A549 (cell line): ENCODE measurements at regions not wholly inside any gene's neighbourhood (a gene's known extent, or its start where the extent isn't known, plus 50 kb on each side); places are given as distances from the start of the nearest gene placed in this dataset.

ENCODE experiments used
- ATAC-seq, 2 experiments: fragments of 200-7000 bp in 1 of 2; fragments of >200 bp in 1 of 2; cut with Nextera tagmentation in 1 of 2; cut with Tn5 transposase in 1 of 2; 3 replicates each; pipeline versions ENCODE4 v1.8.0 to v1.9.1; 2018 to 2020; ENCODE audit warnings: mild to moderate bottlenecking in 1 of 2, moderate library complexity in 1 of 2
- CTCF ChIA-PET: fragments of 300-600 bp; sonication (Branson Sonifier 250); formaldehyde crosslinking; extraction: SDS; loops from one replicate; lab custom pipeline; 2021; ENCODE audit warnings: antibody characterized with exemption, inconsistent platforms; lab: Yijun Ruan, JAX
- POLR2A ChIA-PET: fragments of 350-600 bp; formaldehyde crosslinking; extraction: SDS; loops from one replicate; lab custom pipeline; 2021; ENCODE audit warnings: antibody characterized with exemption, inconsistent platforms; lab: Yijun Ruan, JAX
- DNase-seq, 2 experiments: peaks; one replicate each; pipeline versions ENCODE4 v3.0.0 to v3.0.0-alpha.2; 2011 to 2016; ENCODE audit warnings: low read depth in 1 of 2, low spot score in 1 of 2
- FAIRE-seq: peaks from 2 replicates; lab custom pipeline; 2011; peaks lifted over from hg19 to GRCh38; lab: Jason Lieb, UNC
- H3K27ac ChIP-seq, 2 experiments: fragments of >200 bp; sonication (Bioruptor Twin); formaldehyde crosslinking; 3 replicates each; pipeline ENCODE4 v1.5.1; 2016 to 2017
- H3K4me1 ChIP-seq: fragments of >200 bp; sonication (Bioruptor Twin); formaldehyde crosslinking; 3 replicates; pipeline ENCODE4 v1.6.1; 2016
- H3K4me2 ChIP-seq: fragments of >200 bp; sonication (Bioruptor Twin); formaldehyde crosslinking; 3 replicates; pipeline ENCODE4 v1.6.1; 2016
- H3K4me3 ChIP-seq: fragments of >200 bp; sonication (Bioruptor Twin); formaldehyde crosslinking; 3 replicates; pipeline ENCODE4 v1.5.1; 2016
- H3K9me3 ChIP-seq: fragments of >200 bp; sonication (Bioruptor Twin); formaldehyde crosslinking; 3 replicates; pipeline ENCODE4 v1.6.1; 2016
- CBX2 ChIP-seq: fragments of 200-600 bp; sonication (generic); IDR thresholded peaks from 2 replicates; pipeline ENCODE4 v1.6.1; 2016; ENCODE audit warnings: low read depth, mild to moderate bottlenecking, borderline replicate concordance
- CHD4 ChIP-seq: fragments of 200-600 bp; sonication (generic); IDR thresholded peaks from 2 replicates; pipeline ENCODE4 v1.6.1; 2016; ENCODE audit warnings: antibody characterized with exemption, mild to moderate bottlenecking, borderline replicate concordance
- EHF ChIP-seq: fragments of 250-450 bp; sonication (Bioruptor Pico); IDR thresholded peaks from 2 replicates; pipeline ENCODE4 v1.5.0; 2020; ENCODE audit warnings: mild to moderate bottlenecking
- ELK1 ChIP-seq: fragments of 150-350 bp; IDR thresholded peaks from 2 replicates; pipeline ENCODE4 v1.6.1; 2014; ENCODE audit warnings: low read depth, mild to moderate bottlenecking, low read length
- EP300 ChIP-seq, 2 experiments: fragments of >200 bp; sonication (Bioruptor Twin); formaldehyde crosslinking; IDR thresholded peaks; 2 replicates in 1 of 2; 3 replicates in 1 of 2; pipeline ENCODE4 v1.6.1; 2016 to 2017
- ESRRA ChIP-seq: fragments of 150-350 bp; IDR thresholded peaks from 2 replicates; pipeline ENCODE4 v1.6.1; 2014; ENCODE audit warnings: mild to moderate bottlenecking, low read length, borderline replicate concordance
- FOSB ChIP-seq: fragments of 250-450 bp; sonication (Bioruptor Pico); IDR thresholded peaks from 2 replicates; pipeline ENCODE4 v1.5.0; 2020; ENCODE audit warnings: mild to moderate bottlenecking, moderate library complexity
- FOXS1 ChIP-seq: fragments of 250-450 bp; sonication (Bioruptor Pico); IDR thresholded peaks from 2 replicates; pipeline ENCODE4 v1.5.0; 2020; ENCODE audit warnings: mild to moderate bottlenecking, moderate library complexity
- HDAC2 ChIP-seq: fragments of 200-600 bp; sonication (generic); IDR thresholded peaks from 2 replicates; pipeline ENCODE4 v1.6.1; 2016
- HOXB5 ChIP-seq: fragments of 250-450 bp; sonication (Bioruptor Pico); IDR thresholded peaks from 2 replicates; pipeline ENCODE4 v1.5.0; 2020; ENCODE audit warnings: mild to moderate bottlenecking, moderate library complexity
- JUNB ChIP-seq: fragments of >200 bp; sonication (Bioruptor Twin); formaldehyde crosslinking; IDR thresholded peaks from 2 replicates; pipeline ENCODE4 v1.6.1; 2016
- KDM5A ChIP-seq: fragments of 200-600 bp; sonication (generic); IDR thresholded peaks from 2 replicates; pipeline ENCODE4 v1.6.1; 2016; ENCODE audit warnings: antibody characterized with exemption, mild to moderate bottlenecking
- MAZ ChIP-seq: fragments of 150-350 bp; IDR thresholded peaks from 2 replicates; pipeline ENCODE4 v1.6.1; 2014; ENCODE audit warnings: antibody characterized with exemption, low read depth, low read length, borderline replicate concordance
- NFE2L2 ChIP-seq: fragments of 150-350 bp; conservative IDR thresholded peaks from 2 replicates; pipeline ENCODE4 v1.6.1; 2014; ENCODE audit warnings: low read length
- NPAS2 ChIP-seq: fragments of 250-450 bp; sonication (Bioruptor Pico); IDR thresholded peaks from 2 replicates; pipeline ENCODE4 v1.8.0; 2022; ENCODE audit warnings: mild to moderate bottlenecking, moderate library complexity, borderline replicate concordance
- RAD21 ChIP-seq, 2 experiments: fragments of >200 bp in 1 of 2; sonication (Bioruptor Twin) in 1 of 2; formaldehyde crosslinking in 1 of 2; IDR thresholded peaks in 1 of 2; conservative IDR thresholded peaks in 1 of 2; 2 replicates in 1 of 2; 3 replicates in 1 of 2; pipeline ENCODE4 v1.6.1; 2012 to 2018; ENCODE audit warnings: inconsistent platforms in 1 of 2
- SMC3 ChIP-seq: fragments of >200 bp; sonication (Bioruptor Twin); formaldehyde crosslinking; IDR thresholded peaks from 3 replicates; pipeline ENCODE4 v1.6.1; 2018; ENCODE audit warnings: inconsistent platforms
- TP53 ChIP-seq: fragments of 250-450 bp; sonication (Bioruptor Pico); IDR thresholded peaks from 2 replicates; pipeline ENCODE4 v1.5.0; 2021; ENCODE audit warnings: mild to moderate bottlenecking, moderate library complexity
- ZNF302 ChIP-seq: fragments of 250-450 bp; sonication (Bioruptor Pico); IDR thresholded peaks from 2 replicates; pipeline ENCODE4 v1.9.0; 2021; ENCODE audit warnings: inconsistent platforms, mild to moderate bottlenecking, moderate library complexity
- WGBS: methylation state at CpG from one replicate; pipeline ENCODE4 v1.1.6; 2017; ENCODE audit errors: missing lambda C conversion rate; 5-methylcytosine and 5-hydroxymethylcytosine counted together
- TF ChIP-seq, protein P1 (sequence below): IDR thresholded peaks from 2 replicates; pipeline ENCODE4 v1.6.1; 2012; ENCODE audit warnings: low read depth, borderline replicate concordance

DNA sequence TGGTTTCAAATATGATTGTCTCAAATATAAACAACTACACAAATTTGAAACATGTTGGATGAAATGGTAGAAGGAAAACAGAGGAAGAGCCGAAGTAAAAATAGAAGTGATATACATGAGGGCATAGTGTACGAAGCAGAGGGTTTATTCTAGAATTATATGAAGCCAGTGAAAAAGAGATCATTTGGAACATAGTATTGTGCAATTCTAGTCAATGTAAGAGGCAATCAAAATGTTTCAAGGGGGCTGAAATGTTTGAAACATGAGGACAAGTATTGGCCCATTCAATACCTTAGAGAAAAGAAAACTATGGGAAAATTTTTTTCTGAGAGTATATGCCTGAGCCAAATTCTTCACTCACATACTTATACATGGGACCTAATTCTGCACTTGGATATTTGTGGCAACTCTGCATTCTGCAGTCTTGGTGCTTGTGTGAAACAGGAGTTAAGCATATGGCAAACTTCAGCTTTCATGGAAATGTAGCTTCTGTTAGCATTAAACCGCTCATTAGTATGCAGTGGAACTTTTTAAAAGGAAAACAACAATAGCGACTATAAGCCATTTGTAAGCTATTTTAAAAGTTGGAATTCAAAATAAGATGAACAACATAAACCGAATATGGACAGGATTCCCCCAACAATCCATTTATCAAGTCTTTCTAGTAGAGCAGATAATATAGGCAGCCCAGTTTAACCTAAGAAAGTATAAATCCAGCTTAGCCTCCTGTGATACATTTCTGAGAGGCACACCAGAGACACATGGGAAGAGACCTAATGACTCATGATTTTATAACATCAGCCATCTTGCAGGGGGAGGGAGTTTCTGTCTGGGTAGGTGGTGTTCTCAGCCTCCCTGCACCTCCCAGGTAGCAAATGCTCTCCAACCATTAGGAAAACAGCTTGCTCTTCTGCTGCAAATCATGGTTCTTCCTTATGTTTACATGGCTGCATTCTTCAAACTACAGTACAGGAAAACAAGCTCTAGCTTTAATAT is 197.8 kb downstream of the PAX3 start:
- no peaks in the 10 kb centered on the region for H3K4me1 ChIP-seq
- DNase-seq (no peak), ATAC-seq (no peak), FAIRE-seq (no peak)
- TF ChIP-seq, protein P1, sequence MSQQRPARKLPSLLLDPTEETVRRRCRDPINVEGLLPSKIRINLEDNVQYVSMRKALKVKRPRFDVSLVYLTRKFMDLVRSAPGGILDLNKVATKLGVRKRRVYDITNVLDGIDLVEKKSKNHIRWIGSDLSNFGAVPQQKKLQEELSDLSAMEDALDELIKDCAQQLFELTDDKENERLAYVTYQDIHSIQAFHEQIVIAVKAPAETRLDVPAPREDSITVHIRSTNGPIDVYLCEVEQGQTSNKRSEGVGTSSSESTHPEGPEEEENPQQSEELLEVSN, result no peak
- no peak for TF ChIP-seq ELK1
- no peak for TF ChIP-seq ZNF302 (CRISPR knock-in tag)
- TF ChIP-seq CBX2, result no peak
- no peak for TF ChIP-seq FOSB (CRISPR knock-in tag)
- TF ChIP-seq HDAC2, result no peak
- 1% methylated on average over 5 of the region's 5 CpGs for WGBS
- H3K9me3 ChIP-seq, result no peaks in the 10 kb centered on the region
- CTCF ChIA-PET, result interaction anchor here (0.9 kb wide), 1 partner anchor 503 kb away, joined by 3 read pairs; no protein-coding TSS in a partner anchor
- H3K4me3 ChIP-seq, result no peak overlapping the region
- H3K4me2 ChIP-seq, result no peak overlapping the region
- POLR2A ChIA-PET, result no interaction called here
- no peak overlapping the region for H3K27ac ChIP-seq

- ChIA-PET CTCF (no interaction called here), POLR2A (no interaction called here)
- Histone ChIP-seq H3K9me3 (no peaks in the 10 kb centered on the region), H3K27ac (no peak overlapping the region), H3K4me2 (no peak overlapping the region), H3K4me3 (no peak overlapping the region), H3K4me1 (no peaks in the 10 kb centered on the region)
- no peak for TF ChIP-seq RAD21 (conservative IDR thresholded peaks at IDR 0.05 in 1 of 2, IDR thresholded peaks at IDR 0.05 in 1 of 2)
- no peak for TF ChIP-seq NPAS2
- TF ChIP-seq TP53 (CRISPR knock-in tag), result no peak
- no peak for TF ChIP-seq EHF (CRISPR knock-in tag)
- TF ChIP-seq FOXS1, result no peak
- no peak for TF ChIP-seq KDM5A
- no peak for TF ChIP-seq ESRRA
- no peak for TF ChIP-seq MAZ
- no peak for TF ChIP-seq HOXB5
- no peak for TF ChIP-seq FOSB (CRISPR knock-in tag)
- no peak for TF ChIP-seq SMC3
- TF ChIP-seq NFE2L2, result no peak
- no peak for FAIRE-seq
- no peak for DNase-seq
- ATAC-seq, result no peak
- 3% methylated on average over 2 of the region's 2 CpGs for WGBS
Observed at GRCh38 chr2:222088561-222088960, 210.2 kb downstream of the PAX3 start.

DNA sequence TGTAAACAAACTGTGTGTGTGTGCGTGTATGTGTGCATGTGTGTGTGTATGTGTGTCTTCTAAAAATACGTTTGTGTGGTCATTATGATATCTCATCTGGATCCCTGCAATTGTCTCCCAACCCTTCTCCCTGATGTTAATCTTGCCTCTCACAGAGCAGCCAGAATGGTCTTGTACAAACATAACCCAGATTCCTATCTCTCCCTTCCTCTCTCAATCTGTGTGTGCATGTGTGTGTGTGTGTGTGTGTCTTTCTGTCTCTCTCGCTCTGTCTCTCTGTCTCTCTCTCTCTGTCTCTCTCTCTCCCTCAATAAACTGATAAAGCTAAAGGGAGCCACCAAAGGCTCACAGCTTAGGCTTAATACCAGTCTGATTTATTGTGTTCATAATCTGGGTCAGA is 210.8 kb downstream of the PAX3 start:
- POLR2A ChIA-PET, result no interaction called here
- 24% methylated on average over 3 of the region's 3 CpGs for WGBS
- DNase-seq (no peak), FAIRE-seq (no peak), ATAC-seq (no peak)
- CTCF ChIA-PET, result no interaction called here
- no peak overlapping the region for H3K27ac ChIP-seq
- H3K4me3 ChIP-seq, result no peak overlapping the region
- no peak overlapping the region for H3K4me2 ChIP-seq
- no peaks in the 10 kb centered on the region for H3K4me1 ChIP-seq
- TF ChIP-seq JUNB (no peak), EP300 (IDR thresholded peaks at IDR 0.05) (no peak), CHD4 (no peak)
- TF ChIP-seq, all 56 proteins: peak for 0
- no peaks in the 10 kb centered on the region for H3K9me3 ChIP-seq
